GM12873 (cell line): ENCODE measurements at regions not wholly inside any gene's neighbourhood (a gene's known extent, or its start where the extent isn't known, plus 50 kb on each side); places are given as distances from the start of the nearest gene placed in this dataset.

ENCODE experiments used
- CTCF ChIP-seq: IDR thresholded peaks from 2 replicates; pipeline ENCODE4 v1.5.1; 2012; ENCODE audit warnings: low read depth, mild to moderate bottlenecking, moderate library complexity, low read length, control low read depth; ENCODE audit not compliant: insufficient read depth; ENCODE audit errors: missing control alignments

GRCh38 chr7:137073571-137074325, 205.3 kb downstream of the CHRM2 start:
- TF ChIP-seq CTCF: no peak
